ENCODE measurements at regions not wholly inside any gene's neighbourhood (a gene's known extent, or its start where the extent isn't known, plus 50 kb on each side); places are given as distances from the start of the nearest gene placed in this dataset.
"Not testable (repeated sequence)": the region's sequence is repeated elsewhere in the genome, so short reads cannot be mapped to it uniquely, and the experiment has no call there.

GRCh38 chr22:25478528-25478927 is 85.9 kb upstream of the GRK3 start:
- Histone ChIP-seq H4K20me1 (ENCODE audit: insufficient read depth) (no peaks in the 10 kb centered on the region), H3K4me1 (ENCODE audit: insufficient read depth) (no peaks in the 10 kb centered on the region), H3K9me2 (ENCODE audit: insufficient read depth) (no peaks in the 10 kb centered on the region), H3K79me2 (ENCODE audit: insufficient read depth) (no peaks in the 10 kb centered on the region), H3K9me3 (ENCODE audit: low read depth) (no peaks in the 10 kb centered on the region), H3K9ac (no peak overlapping the region), H3F3A (ENCODE audit: insufficient read depth) (no peaks in the 10 kb centered on the region), H3K4me2 (ENCODE audit: unreplicated experiment) (no peak overlapping the region), H3K27ac (no peak overlapping the region), H2AFZ (no peak overlapping the region), H3K27me3 (replicated peaks; ENCODE audit: insufficient read depth) (no peaks in the 10 kb centered on the region), H3K36me3 (ENCODE audit: low read depth) (no peaks in the 10 kb centered on the region; the same call in 1 of the 2 replicates), H3K4me3 (no peak overlapping the region)
- 69 to 70% methylated on average over 2 of the region's 2 CpGs for WGBS, 2 experiments (ENCODE audit: low coverage in 1 of 2, low lambda C conversion rate in 2 of 2, missing lambda C conversion rate in 2 of 2)
- in situ Hi-C loops (cut with MboI) = no loop called here
- TF ChIP-seq EZH2 (IDR thresholded peaks at IDR 0.05; ENCODE audit: insufficient read depth, poor library complexity, severe bottlenecking) (no peak), EZH2phosphoT487 (IDR thresholded peaks at IDR 0.05; ENCODE audit: insufficient read depth, low read depth) (no peak)
- no peak for DNase-seq

DNA sequence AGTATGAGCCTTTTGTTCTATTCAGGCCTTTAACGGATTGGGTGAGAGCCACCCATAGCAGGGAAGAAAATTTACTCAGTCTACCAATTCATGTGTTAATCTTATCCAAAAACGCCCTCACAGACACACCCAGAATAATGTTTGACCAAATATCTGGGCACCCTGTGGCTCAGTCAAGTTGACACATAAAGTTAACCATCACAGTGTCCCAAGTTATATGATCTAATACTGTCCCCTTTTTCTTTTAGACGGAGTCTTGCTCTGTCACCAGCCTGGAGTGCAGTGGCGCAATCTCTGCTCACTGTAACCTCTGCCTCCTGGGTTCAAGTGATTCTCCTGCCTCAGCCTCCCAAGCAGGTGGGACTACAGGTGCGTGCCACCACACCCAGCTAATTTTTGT is 83.6 kb upstream of the GRK3 start:
- H3K9ac ChIP-seq; in situ Hi-C loops (cut with MboI); H3K9me3 ChIP-seq (ENCODE audit: low read depth); H3K27ac ChIP-seq; DNase-seq; H3K4me3 ChIP-seq; H4K20me1 ChIP-seq (ENCODE audit: insufficient read depth); H3K4me1 ChIP-seq (ENCODE audit: insufficient read depth); H3K79me2 ChIP-seq (ENCODE audit: insufficient read depth); H3K4me2 ChIP-seq (ENCODE audit: unreplicated experiment); H3K27me3 ChIP-seq (replicated peaks; ENCODE audit: insufficient read depth); H3F3A ChIP-seq (ENCODE audit: insufficient read depth); H3K36me3 ChIP-seq (ENCODE audit: low read depth); H2AFZ ChIP-seq; H3K9me2 ChIP-seq (ENCODE audit: insufficient read depth): not testable (repeated sequence)
- 94 to 95% methylated on average over 5 of the region's 5 CpGs for WGBS, 2 experiments (ENCODE audit: low coverage in 1 of 2, low lambda C conversion rate in 2 of 2, missing lambda C conversion rate in 2 of 2)

DNA sequence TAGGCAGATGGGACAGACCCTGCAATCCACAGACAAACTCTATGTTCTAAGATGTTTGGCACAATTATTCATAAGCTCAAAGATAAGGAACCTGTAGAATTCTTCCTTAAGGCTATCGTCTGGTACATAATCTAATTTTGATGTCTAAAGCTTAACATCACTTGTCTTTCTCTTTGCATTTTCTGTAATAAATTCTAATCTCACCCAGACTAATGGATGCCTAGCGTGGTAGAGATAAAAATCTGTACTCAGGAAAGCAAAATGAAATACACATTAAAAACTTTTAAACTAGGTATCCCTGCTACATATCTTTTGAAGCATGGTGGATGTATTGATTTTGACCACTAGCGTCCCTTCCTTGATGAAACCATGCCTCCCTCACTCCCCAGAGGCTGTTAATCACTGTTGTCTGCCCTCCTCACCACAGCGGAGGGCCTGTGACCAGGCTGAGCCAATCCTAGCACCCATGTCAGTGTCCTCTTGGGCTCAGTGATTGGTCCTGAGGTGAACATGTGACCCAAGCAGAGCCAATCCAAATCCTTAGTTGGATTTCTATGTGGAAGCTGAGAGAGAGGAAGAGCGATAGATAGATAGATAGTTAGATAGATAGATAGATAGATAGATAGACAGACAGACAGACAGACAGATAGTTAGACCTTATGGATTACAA is 82.2 kb upstream of the GRK3 start:
- 97 to 98% methylated on average over 5 of the region's 5 CpGs for WGBS, 2 experiments (ENCODE audit: low coverage in 1 of 2, low lambda C conversion rate in 2 of 2, missing lambda C conversion rate in 2 of 2)
- Histone ChIP-seq H3K9me3 (ENCODE audit: low read depth) (no peaks in the 10 kb centered on the region), H2AFZ (no peak overlapping the region), H3K27ac (no peak overlapping the region), H3K4me1 (ENCODE audit: insufficient read depth) (no peaks in the 10 kb centered on the region), H3K4me3 (no peak overlapping the region), H3K9ac (no peak overlapping the region), H3K4me2 (ENCODE audit: unreplicated experiment) (no peak overlapping the region), H3K36me3 (ENCODE audit: low read depth) (no peaks in the 10 kb centered on the region; the same call in 1 of the 2 replicates), H3K27me3 (replicated peaks; ENCODE audit: insufficient read depth) (no peaks in the 10 kb centered on the region), H3K79me2 (ENCODE audit: insufficient read depth) (no peaks in the 10 kb centered on the region), H3F3A (ENCODE audit: insufficient read depth) (no peaks in the 10 kb centered on the region), H3K9me2 (ENCODE audit: insufficient read depth) (peaks cover 1% of the 10 kb centered on the region; the same call in 1 of the 2 replicates), H4K20me1 (ENCODE audit: insufficient read depth) (no peaks in the 10 kb centered on the region)
- no peak for TF ChIP-seq EZH2phosphoT487 (IDR thresholded peaks at IDR 0.05; ENCODE audit: insufficient read depth, low read depth)
- in situ Hi-C loops (cut with MboI) = no loop called here
- no peak for DNase-seq

DNA sequence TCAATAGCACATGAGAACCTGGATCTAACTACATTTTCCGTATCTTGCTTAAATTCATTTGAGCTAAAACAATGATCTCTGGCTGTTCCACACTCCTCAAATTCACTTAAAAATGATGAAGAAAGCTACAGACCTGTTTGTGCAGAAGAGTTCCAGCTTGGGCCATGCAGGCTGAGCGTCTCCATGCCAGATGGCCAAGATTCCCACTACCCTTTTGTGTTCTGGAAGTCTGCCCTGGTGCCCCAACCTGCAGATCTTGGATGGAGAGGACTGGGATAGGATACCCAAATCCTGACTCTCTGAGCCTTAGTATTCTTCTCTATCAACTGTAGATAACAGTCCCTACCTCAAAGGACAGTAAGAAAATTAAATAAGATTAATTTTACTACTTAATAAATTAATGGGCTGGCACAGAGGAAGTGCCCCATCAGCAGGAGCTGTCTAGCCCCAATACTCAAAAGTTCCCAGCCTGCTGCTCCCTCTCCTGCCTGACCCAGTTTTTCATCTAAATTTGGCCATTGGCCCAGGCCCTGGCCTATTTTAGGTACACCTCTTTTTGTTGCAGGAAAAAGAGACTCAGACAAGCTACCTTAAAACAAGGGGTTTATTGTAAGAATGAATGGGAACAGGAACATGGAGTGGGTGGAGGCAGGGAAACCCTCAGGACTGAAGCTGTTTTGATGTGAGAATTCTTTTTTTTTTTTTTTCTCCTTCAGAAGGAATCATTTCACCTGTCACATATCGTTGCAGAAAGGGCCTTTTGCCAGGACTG is 81.4 kb upstream of the GRK3 start:
- in situ Hi-C loops (cut with MboI) = no loop called here
- WGBS, 2 experiments (ENCODE audit: low coverage in 1 of 2, low lambda C conversion rate in 2 of 2, missing lambda C conversion rate in 2 of 2) = 88 to 91% methylated on average over 3 of the region's 3 CpGs
- no peak overlapping the region for H3K9ac ChIP-seq

More for the DNA sequence above, 81.4 kb upstream of the GRK3 start:
- no peaks in the 10 kb centered on the region for H3K79me2 ChIP-seq (ENCODE audit: insufficient read depth)
- peaks cover 3% of the 10 kb centered on the region for H3K4me1 ChIP-seq (ENCODE audit: insufficient read depth)
- no peaks in the 10 kb centered on the region for H3K27me3 ChIP-seq (replicated peaks; ENCODE audit: insufficient read depth)
- H3F3A ChIP-seq (ENCODE audit: insufficient read depth) = 0 out of 2 replicates have a peak, but pooled peaks cover under 1% of the 10 kb centered on the region
- H3K4me3 ChIP-seq = no peak overlapping the region
- TF ChIP-seq EZH2 (IDR thresholded peaks at IDR 0.05; ENCODE audit: insufficient read depth, poor library complexity, severe bottlenecking) (no peak), EZH2phosphoT487 (IDR thresholded peaks at IDR 0.05; ENCODE audit: insufficient read depth, low read depth) (no peak)
- H3K27ac ChIP-seq = no peak overlapping the region
- DNase-seq = no peak
- no peak overlapping the region for H2AFZ ChIP-seq
- H4K20me1 ChIP-seq (ENCODE audit: insufficient read depth) = no peaks in the 10 kb centered on the region
- peaks cover 4% of the 10 kb centered on the region; the same call in 1 of the 2 replicates for H3K9me2 ChIP-seq (ENCODE audit: insufficient read depth)
- H3K36me3 ChIP-seq (ENCODE audit: low read depth) = no peaks in the 10 kb centered on the region; the same call in 1 of the 2 replicates
- no peak overlapping the region for H3K4me2 ChIP-seq (ENCODE audit: unreplicated experiment)
- H3K9me3 ChIP-seq (ENCODE audit: low read depth) = no peaks in the 10 kb centered on the region

All from GM23248 (cell line).